B cell (primary cell): ENCODE measurements at regions not wholly inside any gene's neighbourhood (a gene's known extent, or its start where the extent isn't known, plus 50 kb on each side); places are given as distances from the start of the nearest gene placed in this dataset.

ENCODE experiments used
- ATAC-seq: fragments of 200-7000 bp; cut with Tn5 transposase; one replicate; pipeline ENCODE4 v1.10.0; 2021; ENCODE audit warnings: low read depth, mild to moderate bottlenecking, moderate number of reproducible peaks, moderate library complexity
- CTCF ChIA-PET: fragments of 350-600 bp; sonication (Branson Sonifier 250); formaldehyde crosslinking; loops from one replicate; lab custom pipeline; 2021; ENCODE audit warnings: antibody characterized with exemption, inconsistent platforms; lab: Charles Lee
- POLR2A ChIA-PET: fragments of 350-600 bp; sonication (Branson Sonifier 250); formaldehyde crosslinking; loops from one replicate; lab custom pipeline; 2021; ENCODE audit warnings: antibody characterized with exemption; lab: Charles Lee
- DNase-seq: peaks from one replicate; pipeline ENCODE4 v3.0.0; 2013
- H2AFZ ChIP-seq: 2 replicates; pipeline ENCODE4 v1.6.1; 2012; ENCODE audit warnings: mild to moderate bottlenecking, low read depth, low read length; ENCODE audit not compliant: insufficient read depth, poor library complexity, severe bottlenecking
- H3K27ac ChIP-seq, 2 donors: 1 replicate in 1 of 2; 2 replicates in 1 of 2; pipeline ENCODE4 v1.5.1; 2012 to 2013; ENCODE audit warnings: low read length in 2 of 2, mild to moderate bottlenecking in 2 of 2, moderate library complexity in 1 of 2
- H3K27me3 ChIP-seq, 4 experiments: fragments of 200-600 bp in 1 of 4; sonication (generic) in 1 of 4; replicated peaks in 1 of 4; 1 replicate in 2 of 4; 2 replicates in 2 of 4; pipeline versions ENCODE4 v1.6.1 to v1.7.0; 2013 to 2016; ENCODE audit warnings: low read length in 3 of 4, mild to moderate bottlenecking in 2 of 4, mixed read lengths in 1 of 4, moderate library complexity in 1 of 4; ENCODE audit not compliant: insufficient read depth in 4 of 4, control insufficient read depth in 3 of 4; ENCODE audit errors: control extremely low read depth in 1 of 4
- H3K36me3 ChIP-seq, 2 experiments: replicated peaks in 1 of 2; 1 replicate in 1 of 2; 2 replicates in 1 of 2; pipeline versions ENCODE4 v1.6.1 to v1.7.1; 2013; ENCODE audit warnings: low read length in 1 of 2; ENCODE audit not compliant: insufficient read depth in 2 of 2, control insufficient read depth in 1 of 2; ENCODE audit errors: control extremely low read depth in 1 of 2, extremely low read depth in 1 of 2
- H3K4me1 ChIP-seq, 2 donors: fragments of 200-600 bp in 1 of 2; sonication (generic) in 1 of 2; 1 replicate in 1 of 2; 2 replicates in 1 of 2; pipeline versions ENCODE4 v1.5.1 to v1.6.1; 2013 to 2017; ENCODE audit warnings: low read length in 2 of 2; ENCODE audit not compliant: control insufficient read depth in 2 of 2, insufficient read depth in 2 of 2
- H3K4me2 ChIP-seq: replicated peaks from 2 replicates; pipeline ENCODE3; 2012; ENCODE audit warnings: mild to moderate bottlenecking, low read depth, low read length; ENCODE audit not compliant: poor library complexity, severe bottlenecking
- H3K4me3 ChIP-seq, 5 experiments: fragments of 200-600 bp in 1 of 5; sonication (generic) in 1 of 5; 1 replicate in 3 of 5; 2 replicates in 2 of 5; pipeline versions ENCODE4 v1.5.1 to v1.7.0; 2011 to 2016; ENCODE audit warnings: low read length in 4 of 5, mild to moderate bottlenecking in 4 of 5, low read depth in 2 of 5, control low read depth in 1 of 5, moderate library complexity in 1 of 5; ENCODE audit not compliant: insufficient read depth in 1 of 5; ENCODE audit errors: control extremely low read depth in 1 of 5, extremely low read depth in 1 of 5
- H3K79me2 ChIP-seq: fragments of 200-600 bp; sonication (generic); one replicate; pipeline ENCODE4 v1.6.0; 2016; ENCODE audit warnings: low read length; ENCODE audit not compliant: control insufficient read depth, insufficient read depth
- H3K9ac ChIP-seq: fragments of 200-600 bp; sonication (generic); 2 replicates; pipeline ENCODE4 v1.6.1; 2017; ENCODE audit warnings: mild to moderate bottlenecking, low read length, moderate library complexity
- H3K9me3 ChIP-seq, 3 donors: one replicate each; pipeline versions ENCODE4 v1.6.1 to v1.7.1; 2013; ENCODE audit warnings: low read length in 2 of 3; ENCODE audit not compliant: control insufficient read depth in 2 of 3, insufficient read depth in 1 of 3; ENCODE audit errors: control extremely low read depth in 1 of 3
- H4K20me1 ChIP-seq: 2 replicates; pipeline ENCODE4 v1.6.0; 2012; ENCODE audit warnings: mild to moderate bottlenecking, low read length; ENCODE audit not compliant: insufficient read depth, control insufficient read depth, poor library complexity, severe bottlenecking
- H3K27ac Mint-ChIP-seq: one replicate; pipeline ENCODE4 v1.8.0; 2021; ENCODE audit warnings: mixed read lengths
- H3K27me3 Mint-ChIP-seq: one replicate; pipeline ENCODE4 v1.8.0; 2021; ENCODE audit warnings: mixed read lengths
- H3K4me1 Mint-ChIP-seq: one replicate; pipeline ENCODE4 v1.8.0; 2021; ENCODE audit warnings: mixed read lengths
- H3K4me3 Mint-ChIP-seq: one replicate; pipeline ENCODE4 v1.8.0; 2021; ENCODE audit warnings: mixed read lengths
- H3K9me3 Mint-ChIP-seq: one replicate; pipeline ENCODE4 v1.8.0; 2022; ENCODE audit warnings: mixed read lengths; ENCODE audit not compliant: insufficient read depth
- EZH2 ChIP-seq: IDR thresholded peaks from 2 replicates; pipeline ENCODE4 v1.6.1; 2012; ENCODE audit warnings: borderline replicate concordance, low read depth, mild to moderate bottlenecking, moderate library complexity, low read length; ENCODE audit not compliant: insufficient read depth, poor library complexity, severe bottlenecking
- WGBS: methylation state at CpG from one replicate; pipeline ENCODE4 v1.1.5; 2013; ENCODE audit warnings: missing lambda C conversion rate; ENCODE audit not compliant: insufficient coverage; 5-methylcytosine and 5-hydroxymethylcytosine counted together
- intact Hi-C: fragments of 100-400 bp; cut with micrococcal nuclease; formaldehyde crosslinking; loops from one replicate; pipeline ENCODE4 v1.10.0; 2022
- TF ChIP-seq, protein P1 (sequence below): fragments of 200-600 bp; IDR thresholded peaks from one replicate; pipeline ENCODE4 v1.8.0; 2022; ENCODE audit warnings: antibody characterized with exemption, mild to moderate bottlenecking

DNA sequence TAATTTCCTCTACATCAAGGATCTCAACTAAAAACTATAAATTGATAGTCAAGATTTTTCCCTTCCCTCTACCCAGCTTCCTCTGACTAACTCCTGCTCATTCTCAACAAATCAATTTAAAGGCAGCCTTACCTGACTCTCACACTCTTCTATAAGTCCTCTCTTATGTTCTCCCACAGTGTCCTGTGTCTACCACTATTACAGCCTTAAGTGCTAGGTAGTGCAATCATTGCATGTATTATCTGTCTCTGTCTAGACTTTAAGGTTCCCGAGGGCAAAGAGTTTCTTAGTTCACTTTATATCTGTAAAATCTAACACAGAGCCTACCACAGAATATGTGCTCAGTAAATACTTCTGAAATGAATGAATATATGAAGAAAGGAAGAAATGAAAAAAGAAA, 123.7 kb downstream of the BTC start:
- H3K4me1 ChIP-seq, result no peaks in the 10 kb centered on the region
- no peaks in the 10 kb centered on the region for H3K36me3 ChIP-seq
- intact Hi-C loops, result no loop called here
- WGBS, result no CpG with 5 or more reads among the region's 1 CpG
- no peak for TF ChIP-seq EZH2
- TF ChIP-seq, protein P1, sequence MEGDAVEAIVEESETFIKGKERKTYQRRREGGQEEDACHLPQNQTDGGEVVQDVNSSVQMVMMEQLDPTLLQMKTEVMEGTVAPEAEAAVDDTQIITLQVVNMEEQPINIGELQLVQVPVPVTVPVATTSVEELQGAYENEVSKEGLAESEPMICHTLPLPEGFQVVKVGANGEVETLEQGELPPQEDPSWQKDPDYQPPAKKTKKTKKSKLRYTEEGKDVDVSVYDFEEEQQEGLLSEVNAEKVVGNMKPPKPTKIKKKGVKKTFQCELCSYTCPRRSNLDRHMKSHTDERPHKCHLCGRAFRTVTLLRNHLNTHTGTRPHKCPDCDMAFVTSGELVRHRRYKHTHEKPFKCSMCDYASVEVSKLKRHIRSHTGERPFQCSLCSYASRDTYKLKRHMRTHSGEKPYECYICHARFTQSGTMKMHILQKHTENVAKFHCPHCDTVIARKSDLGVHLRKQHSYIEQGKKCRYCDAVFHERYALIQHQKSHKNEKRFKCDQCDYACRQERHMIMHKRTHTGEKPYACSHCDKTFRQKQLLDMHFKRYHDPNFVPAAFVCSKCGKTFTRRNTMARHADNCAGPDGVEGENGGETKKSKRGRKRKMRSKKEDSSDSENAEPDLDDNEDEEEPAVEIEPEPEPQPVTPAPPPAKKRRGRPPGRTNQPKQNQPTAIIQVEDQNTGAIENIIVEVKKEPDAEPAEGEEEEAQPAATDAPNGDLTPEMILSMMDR, result no peak
- Mint-ChIP-seq H3K4me1 (peaks cover 1% of the 10 kb centered on the region), H3K27me3 (peaks cover 29% of the 10 kb centered on the region), H3K9me3 (no peaks in the 10 kb centered on the region), H3K4me3 (no peak overlapping the region), H3K27ac (no peak overlapping the region)
- H3K9me3 ChIP-seq, result no peaks in the 10 kb centered on the region
- H3K9ac ChIP-seq, result no peak overlapping the region
- DNase-seq, result no peak
- H2AFZ ChIP-seq, result no peak overlapping the region
- CTCF ChIA-PET, result interaction anchor here (0.6 to 2.8 kb wide), 6 partner anchors 292 to 481 kb away, joined by 3 to 15 read pairs (median 6); no protein-coding TSS in a partner anchor
- no peaks in the 10 kb centered on the region for H3K79me2 ChIP-seq
- H3K4me3 ChIP-seq, result no peak overlapping the region
- no peaks in the 10 kb centered on the region for H4K20me1 ChIP-seq
- H3K27me3 ChIP-seq, result peaks cover 0 to 6% (median 2%) of the 10 kb centered on the region in 4 experiments
- H3K27ac ChIP-seq, result no peak overlapping the region
- POLR2A ChIA-PET, result no interaction called here
- no peak for ATAC-seq
- H3K4me2 ChIP-seq, result no peak overlapping the region

DNA sequence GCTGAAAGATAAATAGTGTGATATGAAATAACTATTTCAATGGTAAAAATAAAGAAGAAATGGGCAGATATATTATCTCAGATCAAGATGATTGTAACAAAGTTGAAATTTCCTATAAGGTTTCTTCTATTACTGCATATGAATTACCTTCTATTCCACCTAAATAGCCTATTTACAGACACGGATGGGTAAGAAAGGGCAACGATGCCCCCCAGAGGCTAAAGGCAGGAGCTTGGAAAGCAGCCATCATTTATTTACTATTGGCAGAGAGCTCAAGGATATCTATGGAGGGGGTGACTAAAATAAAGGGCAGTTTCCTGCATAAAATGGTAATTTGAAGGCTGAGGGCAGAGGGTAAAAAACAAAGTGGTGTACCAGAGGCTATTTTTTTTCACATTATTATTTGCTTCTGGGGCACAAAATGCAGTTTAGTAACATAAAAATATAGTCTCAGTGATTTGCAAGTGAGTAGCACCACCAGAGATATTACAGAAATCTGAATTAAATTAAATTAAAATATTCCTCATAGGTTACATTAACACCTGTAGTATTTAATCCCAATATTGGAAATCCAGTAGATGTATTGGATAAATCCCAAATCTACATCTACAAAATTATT, 123.1 kb downstream of the BTC start:
- DNase-seq (peak; percentile 40), ATAC-seq (no peak)
- Histone ChIP-seq H3K4me1 (no peaks in the 10 kb centered on the region), H3K79me2 (no peaks in the 10 kb centered on the region), H2AFZ (no peak overlapping the region), H4K20me1 (no peaks in the 10 kb centered on the region), H3K9ac (no peak overlapping the region), H3K27ac (no peak overlapping the region), H3K9me3 (no peaks in the 10 kb centered on the region), H3K4me3 (no peak overlapping the region), H3K4me2 (no peak overlapping the region), H3K36me3 (no peaks in the 10 kb centered on the region), H3K27me3 (peaks cover 0 to 6% (median 2%) of the 10 kb centered on the region in 4 experiments)
- ChIA-PET POLR2A (no interaction called here), CTCF (interaction anchor here (0.5 to 2.8 kb wide), 6 partner anchors 293 to 1557 kb away, joined by 3 to 15 read pairs (median 6); no protein-coding TSS in a partner anchor)
- Mint-ChIP-seq H3K4me1 (peaks cover 3% of the 10 kb centered on the region), H3K27me3 (peaks cover 29% of the 10 kb centered on the region), H3K9me3 (no peaks in the 10 kb centered on the region), H3K4me3 (no peak overlapping the region), H3K27ac (no peak overlapping the region)
- WGBS, result no CpG with 5 or more reads among the region's 2 CpGs
- TF ChIP-seq, protein P1, result peak; percentile 47
- no peak for TF ChIP-seq EZH2
- intact Hi-C loops, result loop anchor here (1.0 kb wide), 2 partner anchors 294 to 443 kb away; no protein-coding TSS in a partner anchor
